ENCODE measurements at regions not wholly inside any gene's neighbourhood (a gene's known extent, or its start where the extent isn't known, plus 50 kb on each side); places are given as distances from the start of the nearest gene placed in this dataset.

DNA sequence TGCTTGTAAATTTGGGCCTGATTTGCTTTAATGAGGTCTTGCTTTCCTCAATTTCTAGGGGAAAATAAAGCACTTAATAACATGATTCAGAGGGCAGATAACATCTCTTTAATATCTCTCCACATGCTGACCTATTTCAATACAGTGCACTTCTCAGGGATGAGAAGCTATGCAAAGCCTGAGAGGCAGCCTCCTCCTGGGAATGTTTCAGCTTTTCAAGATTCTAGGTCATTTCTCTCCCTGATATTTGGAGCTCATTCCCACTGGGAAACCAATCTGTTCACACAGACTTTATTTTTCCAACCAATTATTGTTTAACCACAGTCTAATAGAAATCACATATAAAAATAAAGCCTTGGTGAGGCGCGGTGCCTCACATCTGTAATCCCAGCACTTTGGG is 67.0 kb upstream of the LSAMP start:
- no peak overlapping the region for H4K8ac ChIP-seq (replicated peaks; ENCODE audit: insufficient read length, low read depth, low read length)
- no peak overlapping the region for H4K91ac ChIP-seq (ENCODE audit: insufficient read length, low read depth, low read length)
- H3K9me3 Mint-ChIP-seq: peaks cover under 1% of the 10 kb centered on the region in 2 experiments; a peak in 2 of 5 replicates

More for the DNA sequence above, 67.0 kb upstream of the LSAMP start:
- no peak for TF ChIP-seq CTCF (conservative IDR thresholded peaks at IDR 0.05)
- Histone ChIP-seq H2AK5ac (ENCODE audit: insufficient read length, low read length) (no peak overlapping the region), H3K9ac (ENCODE audit: extremely low read depth, insufficient read length, low read length) (no peak overlapping the region), H3K23me2 (ENCODE audit: insufficient read length, low read depth, low read length, poor library complexity, severe bottlenecking) (no peaks in the 10 kb centered on the region), H3K27ac (ENCODE audit: insufficient read length, low read depth, low read length) (no peak overlapping the region), H2BK5ac (ENCODE audit: insufficient read length, low read length) (no peak overlapping the region), H3K4me1 (ENCODE audit: insufficient read depth, low read length) (no peaks in the 10 kb centered on the region), H3K56ac (ENCODE audit: insufficient read length, low read depth, low read length) (no peak overlapping the region), H3K4ac (ENCODE audit: low read depth, low read length) (no peak overlapping the region), H3K9me3 (ENCODE audit: control insufficient read depth, low read depth, low read length) (no peaks in the 10 kb centered on the region), H2BK120ac (ENCODE audit: low read depth, low read length, poor library complexity, severe bottlenecking) (no peak overlapping the region), H3K27me3 (ENCODE audit: insufficient read depth, low read length) (no peaks in the 10 kb centered on the region), H3K79me2 (ENCODE audit: insufficient read depth, low read length) (no peaks in the 10 kb centered on the region), H3K14ac (ENCODE audit: insufficient read depth, low read length) (no peak overlapping the region), H3K18ac (ENCODE audit: insufficient read length, low read depth, low read length) (no peak overlapping the region), H2AFZ (ENCODE audit: low read length) (no peak overlapping the region), H2BK20ac (ENCODE audit: low read depth, low read length, poor library complexity, severe bottlenecking) (no peak overlapping the region), H4K20me1 (ENCODE audit: control insufficient read depth, insufficient read depth, insufficient read length) (no peaks in the 10 kb centered on the region), H3K23ac (ENCODE audit: insufficient read length, low read depth, low read length) (no peak overlapping the region), H3T11ph (ENCODE audit: low read length) (no peak overlapping the region), H3K4me2 (ENCODE audit: insufficient read depth, insufficient read length, low read length) (no peak overlapping the region), H2BK15ac (ENCODE audit: low read depth, low read length) (no peak overlapping the region), H4K5ac (ENCODE audit: insufficient read length, low read depth, low read length) (no peak overlapping the region), H3K79me1 (ENCODE audit: insufficient read depth, low read depth, low read length, poor library complexity, severe bottlenecking) (no peaks in the 10 kb centered on the region), H2BK12ac (ENCODE audit: insufficient read length, low read depth, low read length) (no peak overlapping the region)
- Mint-ChIP-seq H3K4me3 (no peak overlapping the region), H3K27me3 (ENCODE audit: low read depth) (no peaks in the 10 kb centered on the region), H3K27ac (no peak overlapping the region), H3K36me3 (ENCODE audit: insufficient read depth in 1 of 3, low read depth in 3 of 3) (no peaks in the 10 kb centered on the region), H3K4me1 (peaks cover 16 to 20% of the 10 kb centered on the region in 2 experiments)
- no CpG with 5 or more reads among the region's 2 CpGs for WGBS (ENCODE audit: extremely low coverage, insufficient read length, low lambda C conversion rate)
- no peak for DNase-seq
